IMR-90 (cell line): ENCODE measurements at regions not wholly inside any gene's neighbourhood (a gene's known extent, or its start where the extent isn't known, plus 50 kb on each side); places are given as distances from the start of the nearest gene placed in this dataset.

Experiments used
- ATAC-seq: fragments of 200-7000 bp; cut with Tn5 transposase; 2 replicates; pipeline ENCODE4 v1.9.1; 2020; ENCODE audit warnings: low read depth, mild to moderate bottlenecking, moderate library complexity
- BruUV-seq: library from RNA; stranded (reverse); fragments of 400-500 nt; replicated peaks from 2 replicates; lab custom pipeline; 2021; lab: Mats Ljungman, UMichigan
- CTCF ChIA-PET: fragments of 300-600 bp; formaldehyde crosslinking; extraction: SDS; loops from one replicate; lab custom pipeline; 2021; ENCODE audit warnings: antibody characterized with exemption; lab: Yijun Ruan, JAX
- POLR2A ChIA-PET: fragments of 300-600 bp; sonication (Branson Sonifier 250); formaldehyde crosslinking; loops from one replicate; lab custom pipeline; 2022; ENCODE audit warnings: antibody characterized with exemption; ENCODE audit not compliant: unreplicated experiment; lab: Charles Lee
- DNase-seq: peaks from one replicate; pipeline ENCODE4 v3.0.0; 2013
- H2AFZ ChIP-seq: replicated peaks from 2 replicates; pipeline ENCODE3; 2013; ENCODE audit warnings: low read length, mild to moderate bottlenecking; ENCODE audit not compliant: poor library complexity
- H2AK5ac ChIP-seq: 2 replicates; pipeline ENCODE4 v1.6.1; 2013; ENCODE audit warnings: low read depth, low read length, inconsistent platforms
- H2AK9ac ChIP-seq: replicated peaks from 2 replicates; pipeline ENCODE3; 2013; ENCODE audit warnings: mild to moderate bottlenecking, low read depth, low read length, moderate library complexity; ENCODE audit not compliant: poor library complexity
- H2BK120ac ChIP-seq: 2 replicates; pipeline ENCODE4 v1.6.1; 2013; ENCODE audit warnings: low read depth, low read length, inconsistent platforms
- H2BK15ac ChIP-seq: 3 replicates; pipeline ENCODE4 v1.6.1; 2013; ENCODE audit warnings: low read depth, low read length, inconsistent platforms
- H2BK20ac ChIP-seq: 2 replicates; pipeline ENCODE4 v1.6.1; 2013; ENCODE audit warnings: low read depth, mild to moderate bottlenecking, inconsistent platforms, low read length, moderate library complexity
- H2BK5ac ChIP-seq: 2 replicates; pipeline ENCODE4 v1.6.1; 2013; ENCODE audit warnings: mild to moderate bottlenecking, low read depth, low read length, inconsistent platforms; ENCODE audit not compliant: poor library complexity, severe bottlenecking
- H3K14ac ChIP-seq: replicated peaks from 2 replicates; pipeline ENCODE4 v1.6.1; 2013; ENCODE audit warnings: low read depth, low read length, inconsistent platforms
- H3K18ac ChIP-seq: 2 replicates; pipeline ENCODE4 v1.6.1; 2013; ENCODE audit warnings: low read depth, low read length, control low read depth
- H3K23ac ChIP-seq: 2 replicates; pipeline ENCODE4 v1.6.1; 2013; ENCODE audit warnings: low read depth, low read length, inconsistent platforms
- H3K27ac ChIP-seq: 2 replicates; pipeline ENCODE4 v1.5.1; 2013; ENCODE audit warnings: mild to moderate bottlenecking, control low read depth, low read length; ENCODE audit not compliant: insufficient read depth
- H3K27me3 ChIP-seq: 2 replicates; pipeline ENCODE4 v1.6.1; 2013; ENCODE audit warnings: low read length; ENCODE audit not compliant: control insufficient read depth, insufficient read depth
- H3K36me3 ChIP-seq: 2 replicates; pipeline ENCODE4 v1.6.1; 2013; ENCODE audit warnings: low read length, mixed read lengths; ENCODE audit not compliant: control insufficient read depth, insufficient read depth
- H3K4ac ChIP-seq: 2 replicates; pipeline ENCODE4 v1.6.1; 2013; ENCODE audit warnings: low read depth, low read length, inconsistent platforms
- H3K4me1 ChIP-seq: 2 replicates; pipeline ENCODE4 v1.6.1; 2013; ENCODE audit warnings: low read length, mixed read lengths; ENCODE audit not compliant: control insufficient read depth, insufficient read depth
- H3K4me2 ChIP-seq: 2 replicates; pipeline ENCODE4 v1.6.1; 2013; ENCODE audit warnings: low read depth, mild to moderate bottlenecking, control low read depth, low read length, moderate library complexity
- H3K4me3 ChIP-seq: 2 replicates; pipeline ENCODE4 v1.5.1; 2013; ENCODE audit warnings: low read depth, mild to moderate bottlenecking, control low read depth, low read length, moderate library complexity; ENCODE audit not compliant: insufficient read depth
- H3K56ac ChIP-seq: 2 replicates; pipeline ENCODE4 v1.6.1; 2013; ENCODE audit warnings: low read length, inconsistent platforms; ENCODE audit not compliant: insufficient read depth; ENCODE audit errors: extremely low read depth
- H3K79me1 ChIP-seq, 2 experiments: 2 replicates each; pipeline ENCODE4 v1.6.1; 2013; ENCODE audit warnings: low read length in 2 of 2, inconsistent platforms in 1 of 2, low read depth in 1 of 2
- H3K9ac ChIP-seq: 2 replicates; pipeline ENCODE4 v1.6.1; 2013; ENCODE audit warnings: low read depth, low read length, control low read depth
- H3K9me1 ChIP-seq: 2 replicates; pipeline ENCODE4 v1.6.1; 2013; ENCODE audit warnings: low read length, inconsistent platforms; ENCODE audit not compliant: insufficient read depth
- H3K9me3 ChIP-seq: 2 replicates; pipeline ENCODE4 v1.6.1; 2013; ENCODE audit warnings: low read length; ENCODE audit not compliant: control insufficient read depth, insufficient read depth
- H4K20me1 ChIP-seq: 2 replicates; pipeline ENCODE4 v1.6.1; 2013; ENCODE audit warnings: low read length, inconsistent platforms; ENCODE audit not compliant: insufficient read depth
- H4K5ac ChIP-seq: 2 replicates; pipeline ENCODE4 v1.6.1; 2013; ENCODE audit warnings: mild to moderate bottlenecking, low read depth, low read length, control low read depth
- H4K8ac ChIP-seq, 2 experiments: 2 replicates each; pipeline ENCODE4 v1.6.1; 2013; ENCODE audit warnings: low read depth in 2 of 2, low read length in 2 of 2, control low read depth in 1 of 2, inconsistent platforms in 1 of 2
- H4K91ac ChIP-seq: 2 replicates; pipeline ENCODE4 v1.6.1; 2013; ENCODE audit warnings: low read depth, low read length, inconsistent platforms; ENCODE audit not compliant: insufficient read depth
- BHLHE40 ChIP-seq: fragments of 150-350 bp; IDR thresholded peaks from 2 replicates; pipeline ENCODE4 v1.6.1; 2016; ENCODE audit warnings: mild to moderate bottlenecking, low read depth, low read length
- CEBPB ChIP-seq: IDR thresholded peaks from 2 replicates; pipeline ENCODE4 v1.6.1; 2012; ENCODE audit warnings: low read depth, low read length, improper control_type of control experiment
- FOS ChIP-seq: fragments of 150-350 bp; IDR thresholded peaks from 2 replicates; pipeline ENCODE4 v1.6.1; 2016; ENCODE audit warnings: low read depth, low read length
- RCOR1 ChIP-seq: IDR thresholded peaks from 2 replicates; pipeline ENCODE4 v1.6.1; 2012; ENCODE audit warnings: mild to moderate bottlenecking, low read length, improper control_type of control experiment; ENCODE audit not compliant: insufficient replicate concordance
- WGBS, 2 experiments: methylation state at CpG; one replicate each; pipeline versions ENCODE4 v1.1.5 to v1.1.7; 2013; ENCODE audit warnings: missing lambda C conversion rate in 2 of 2; ENCODE audit not compliant: insufficient read length in 1 of 2; ENCODE audit errors: extremely low coverage in 2 of 2; 5-methylcytosine and 5-hydroxymethylcytosine counted together
- dilution Hi-C: fragments of 300-500 bp; cut with HindIII; formaldehyde crosslinking; loops from one replicate; pipeline ENCODE4 v1.14.3; 2018; ENCODE audit warnings: low sequenced_read_pairs; ENCODE audit not compliant: unreplicated experiment
- in situ Hi-C: fragments of 300-500 bp; cut with MboI; formaldehyde crosslinking; loops from 3 replicates; pipeline ENCODE4 v1.14.3; 2019; ENCODE audit warnings: low sequenced_read_pairs, inconsistent platforms, mixed read lengths
- intact Hi-C: fragments of 100-400 bp; cut with micrococcal nuclease; formaldehyde crosslinking; loops from 2 replicates; pipeline ENCODE4 v1.10.0; 2022
- TF ChIP-seq, protein P1 (sequence below): conservative IDR thresholded peaks from 2 replicates; pipeline ENCODE4 v1.5.1; 2012; ENCODE audit warnings: mild to moderate bottlenecking, low read depth, low read length, improper control_type of control experiment
- TF ChIP-seq, protein P2 (sequence below): fragments of 150-350 bp; IDR thresholded peaks from 2 replicates; pipeline ENCODE4 v1.6.1; 2016; ENCODE audit warnings: low read depth, mild to moderate bottlenecking, low read length, moderate library complexity, borderline replicate concordance

DNA sequence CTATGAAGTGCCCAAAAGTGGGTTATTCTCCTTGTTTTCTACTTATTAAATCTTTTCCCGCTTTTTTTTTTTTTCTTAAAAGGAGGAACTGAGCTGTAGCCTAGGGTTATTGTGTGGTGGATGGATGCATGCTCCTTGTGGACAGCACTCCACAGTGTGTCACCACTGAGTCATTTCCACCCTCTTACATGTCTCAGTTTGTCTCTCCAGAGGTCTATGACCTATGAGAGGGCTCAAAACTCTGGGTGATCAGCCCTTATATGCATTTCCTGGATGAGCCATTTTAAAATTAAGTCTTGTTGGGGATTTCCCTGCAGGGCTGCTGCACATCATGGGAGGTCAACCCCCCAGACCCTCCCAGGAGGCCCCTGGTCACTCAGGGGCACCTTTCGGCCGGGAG lies 102.2 kb upstream of the MOCS2 start:
- H2AK9ac ChIP-seq, result no peak overlapping the region
- H3K4me3 ChIP-seq, result no peak overlapping the region
- H4K8ac ChIP-seq, result no peak overlapping the region
- no peak overlapping the region for H3K4ac ChIP-seq
- no peaks in the 10 kb centered on the region for H3K4me1 ChIP-seq
- ChIA-PET POLR2A (interaction anchor here (0.6 kb wide), 1 partner anchor 32 kb away, joined by 5 read pairs; no protein-coding TSS in a partner anchor), CTCF (no interaction called here)
- H3K27me3 ChIP-seq, result no peaks in the 10 kb centered on the region
- H2BK5ac ChIP-seq, result peak overlapping the region; percentile 19
- peaks cover 6% of the 10 kb centered on the region for H3K9me3 ChIP-seq
- no peak for TF ChIP-seq RCOR1
- no peak for TF ChIP-seq CEBPB
- TF ChIP-seq, protein P1, sequence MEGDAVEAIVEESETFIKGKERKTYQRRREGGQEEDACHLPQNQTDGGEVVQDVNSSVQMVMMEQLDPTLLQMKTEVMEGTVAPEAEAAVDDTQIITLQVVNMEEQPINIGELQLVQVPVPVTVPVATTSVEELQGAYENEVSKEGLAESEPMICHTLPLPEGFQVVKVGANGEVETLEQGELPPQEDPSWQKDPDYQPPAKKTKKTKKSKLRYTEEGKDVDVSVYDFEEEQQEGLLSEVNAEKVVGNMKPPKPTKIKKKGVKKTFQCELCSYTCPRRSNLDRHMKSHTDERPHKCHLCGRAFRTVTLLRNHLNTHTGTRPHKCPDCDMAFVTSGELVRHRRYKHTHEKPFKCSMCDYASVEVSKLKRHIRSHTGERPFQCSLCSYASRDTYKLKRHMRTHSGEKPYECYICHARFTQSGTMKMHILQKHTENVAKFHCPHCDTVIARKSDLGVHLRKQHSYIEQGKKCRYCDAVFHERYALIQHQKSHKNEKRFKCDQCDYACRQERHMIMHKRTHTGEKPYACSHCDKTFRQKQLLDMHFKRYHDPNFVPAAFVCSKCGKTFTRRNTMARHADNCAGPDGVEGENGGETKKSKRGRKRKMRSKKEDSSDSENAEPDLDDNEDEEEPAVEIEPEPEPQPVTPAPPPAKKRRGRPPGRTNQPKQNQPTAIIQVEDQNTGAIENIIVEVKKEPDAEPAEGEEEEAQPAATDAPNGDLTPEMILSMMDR, result no peak
- TF ChIP-seq FOS, result no peak
- no peak for TF ChIP-seq BHLHE40
- TF ChIP-seq, protein P2, sequence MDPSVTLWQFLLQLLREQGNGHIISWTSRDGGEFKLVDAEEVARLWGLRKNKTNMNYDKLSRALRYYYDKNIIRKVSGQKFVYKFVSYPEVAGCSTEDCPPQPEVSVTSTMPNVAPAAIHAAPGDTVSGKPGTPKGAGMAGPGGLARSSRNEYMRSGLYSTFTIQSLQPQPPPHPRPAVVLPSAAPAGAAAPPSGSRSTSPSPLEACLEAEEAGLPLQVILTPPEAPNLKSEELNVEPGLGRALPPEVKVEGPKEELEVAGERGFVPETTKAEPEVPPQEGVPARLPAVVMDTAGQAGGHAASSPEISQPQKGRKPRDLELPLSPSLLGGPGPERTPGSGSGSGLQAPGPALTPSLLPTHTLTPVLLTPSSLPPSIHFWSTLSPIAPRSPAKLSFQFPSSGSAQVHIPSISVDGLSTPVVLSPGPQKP, result peak; percentile 34; the same call in 1 of the 2 replicates
- H3K36me3 ChIP-seq, result no peaks in the 10 kb centered on the region
- H3K9me1 ChIP-seq, result no peaks in the 10 kb centered on the region
- dilution Hi-C loops (no loop called here), in situ Hi-C loops (no loop called here), intact Hi-C loops (no loop called here)
- no peak overlapping the region for H2AK5ac ChIP-seq
- no peak overlapping the region for H2AFZ ChIP-seq
- ATAC-seq (peak; percentile 71), DNase-seq (peak; percentile 85)
- no peak overlapping the region for H2BK15ac ChIP-seq
- H3K79me1 ChIP-seq, result no peaks in the 10 kb centered on the region
- H4K20me1 ChIP-seq, result no peaks in the 10 kb centered on the region
- no peak overlapping the region for H3K56ac ChIP-seq
- H2BK120ac ChIP-seq, result no peak overlapping the region; the same call in 1 of the 2 replicates
- BruUV-seq, result no TSS peak
- no peak overlapping the region for H3K4me2 ChIP-seq
- H3K9ac ChIP-seq, result no peak overlapping the region
- H3K23ac ChIP-seq, result no peak overlapping the region
- no peak overlapping the region; the same call in 1 of the 2 replicates for H3K27ac ChIP-seq
- WGBS, 2 experiments, result no CpG with 5 or more reads among the region's 3 CpGs
- H3K18ac ChIP-seq, result no peak overlapping the region
- no peak overlapping the region for H2BK20ac ChIP-seq
- H3K14ac ChIP-seq, result no peak overlapping the region
- no peak overlapping the region for H4K5ac ChIP-seq
- H4K91ac ChIP-seq, result no peak overlapping the region
